ENCODE measurements at regions not wholly inside any gene's neighbourhood (a gene's known extent, or its start where the extent isn't known, plus 50 kb on each side); places are given as distances from the start of the nearest gene placed in this dataset.

GRCh38 chr7:130917669-130918128, 183.7 kb upstream of the KLF14 start:
- peaks cover 0 to 3% (median 0%) of the 10 kb centered on the region in 3 donors for H3K36me3 ChIP-seq
- no peak for TF ChIP-seq CTCF (IDR thresholded peaks at IDR 0.05)
- H3K4me1 ChIP-seq = peaks cover 2 to 94% (median 73%) of the 10 kb centered on the region in 4 donors
- intact Hi-C loops (cut with DNase I; ENCODE audit: low total_unique reads) = no loop called here
- H3K27ac ChIP-seq = peak overlapping the region in 1 of 2 donors; percentile 29
- no peaks in the 10 kb centered on the region for H3K27me3 ChIP-seq
- no peak for DNase-seq
- H3K4me3 ChIP-seq = no peak overlapping the region
- H3K9me3 ChIP-seq = no peaks in the 10 kb centered on the region

DNA sequence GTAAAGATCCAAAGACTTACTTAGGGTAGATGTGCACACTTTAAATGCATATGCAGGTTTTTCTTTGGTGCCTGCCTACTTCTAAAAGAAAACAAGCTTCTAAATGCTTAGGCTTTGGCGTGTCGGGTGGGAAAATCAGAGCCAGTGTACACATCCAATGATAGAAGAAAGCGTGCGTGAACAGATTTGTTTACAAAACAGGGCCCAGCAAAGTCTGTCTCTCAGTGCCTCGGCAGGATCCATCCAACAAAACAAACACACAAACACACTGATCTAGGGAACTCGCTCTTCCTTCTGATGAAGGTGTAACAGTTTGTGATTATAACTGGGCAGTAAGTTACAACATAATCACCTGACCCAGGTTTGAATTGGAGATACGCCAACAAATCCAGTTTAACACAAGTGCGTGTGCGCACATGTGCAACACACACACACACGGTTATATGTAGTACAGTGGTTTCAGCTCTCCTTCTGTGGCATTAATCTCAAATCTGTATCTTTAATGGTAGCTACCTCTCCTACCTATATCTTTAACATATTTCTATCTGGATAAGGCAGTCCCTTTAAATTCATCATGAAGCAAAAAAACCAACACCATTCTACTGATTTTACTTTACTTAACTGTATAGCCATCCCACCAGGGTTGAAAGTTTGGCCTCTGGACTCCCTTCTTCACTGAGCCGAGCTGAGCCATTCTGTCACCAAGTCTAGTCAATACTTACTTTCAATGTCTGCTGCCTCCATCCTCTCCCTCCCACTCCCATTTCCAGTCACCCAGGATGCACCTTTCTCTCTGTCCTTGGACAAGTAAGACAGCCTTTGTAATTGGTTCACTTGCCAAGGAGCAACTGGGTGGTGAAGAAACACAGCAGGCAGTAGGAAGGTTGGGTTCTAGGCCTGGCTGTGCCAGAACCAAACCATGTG, 184.4 kb upstream of the KLF14 start:
- Histone ChIP-seq H3K4me3 (no peak overlapping the region), H3K27ac (peak overlapping the region; percentile 29 to 66)

GRCh38 chr7:130919316-130920103, 185.5 kb upstream of the KLF14 start:
- Histone ChIP-seq H3K4me3 (no peak overlapping the region), H3K9me3 (no peaks in the 10 kb centered on the region), H3K36me3 (peaks cover 0 to 4% (median 0%) of the 10 kb centered on the region in 3 donors), H3K27ac (peak overlapping the region; percentile 29 to 66), H3K4me1 (peaks cover 4 to 94% (median 60%) of the 10 kb centered on the region in 4 donors), H3K27me3 (no peaks in the 10 kb centered on the region)
- DNase-seq = no peak
- TF ChIP-seq CTCF (IDR thresholded peaks at IDR 0.05) = no peak
- intact Hi-C loops (cut with DNase I; ENCODE audit: low total_unique reads) = no loop called here

More for the DNA sequence above, 184.4 kb upstream of the KLF14 start:
- Histone ChIP-seq H3K4me1 (peaks cover 4 to 96% (median 68%) of the 10 kb centered on the region in 4 donors), H3K9me3 (no peaks in the 10 kb centered on the region), H3K36me3 (peaks cover 0 to 3% (median 0%) of the 10 kb centered on the region in 3 donors), H3K27me3 (no peaks in the 10 kb centered on the region)
- intact Hi-C loops (cut with DNase I; ENCODE audit: low total_unique reads) = no loop called here
- TF ChIP-seq CTCF (IDR thresholded peaks at IDR 0.05) = no peak
- no peak for DNase-seq

GRCh38 chr7:130920122-130920521, 186.1 kb upstream of the KLF14 start:
- Histone ChIP-seq H3K4me1 (peaks cover 4 to 94% (median 54%) of the 10 kb centered on the region in 4 donors), H3K27ac (peak overlapping the region; percentile 65 to 66), H3K4me3 (no peak overlapping the region), H3K36me3 (peaks cover 0 to 7% (median 0%) of the 10 kb centered on the region in 3 donors), H3K27me3 (no peaks in the 10 kb centered on the region), H3K9me3 (no peaks in the 10 kb centered on the region)
- no peak for TF ChIP-seq CTCF (IDR thresholded peaks at IDR 0.05)
- no peak for DNase-seq
- intact Hi-C loops (cut with DNase I; ENCODE audit: low total_unique reads) = no loop called here

DNA sequence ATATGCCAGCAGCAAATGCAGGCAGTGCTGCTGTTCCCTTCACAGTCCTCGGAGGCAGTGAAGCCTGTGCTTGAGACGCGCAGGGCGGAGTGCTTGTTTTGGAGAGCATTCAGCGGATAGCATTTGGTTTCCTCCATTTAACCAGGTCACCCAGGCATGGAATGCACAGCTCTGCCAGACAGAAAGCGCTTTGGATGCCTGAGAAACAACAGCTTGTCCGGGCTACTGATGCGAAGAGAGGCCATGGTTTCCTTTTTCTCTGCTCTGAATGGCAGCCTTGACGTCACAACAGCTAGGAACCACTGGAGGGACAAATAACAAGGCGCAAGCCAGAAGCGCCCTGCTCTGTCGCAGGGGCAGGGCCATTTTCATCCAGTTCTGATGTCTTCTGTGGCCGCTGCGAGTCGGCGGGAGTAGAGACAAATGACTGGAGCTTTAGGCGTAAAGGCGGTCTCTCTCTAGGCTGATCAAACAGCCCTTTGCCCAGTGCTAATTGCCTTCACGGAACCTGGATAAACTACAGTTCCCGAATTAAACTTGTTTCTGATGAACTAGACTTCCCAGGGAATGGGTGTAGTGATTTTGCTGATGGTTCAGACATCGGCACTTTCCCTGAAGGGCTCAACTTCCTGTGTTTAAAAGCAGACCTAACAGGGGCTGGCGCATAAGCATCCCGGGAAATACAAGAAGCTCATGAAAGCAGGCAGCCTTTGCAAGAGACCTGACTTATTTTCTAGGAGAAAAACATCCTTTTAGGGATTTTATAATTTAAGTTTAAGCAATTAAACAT, 187.6 kb upstream of the KLF14 start:
- DNase-seq = peak; percentile 67 to 93
- peaks cover 0 to 4% (median 0%) of the 10 kb centered on the region in 3 donors for H3K36me3 ChIP-seq
- intact Hi-C loops (cut with DNase I; ENCODE audit: low total_unique reads) = no loop called here
- H3K27me3 ChIP-seq = no peaks in the 10 kb centered on the region
- peak in 1 of 2 experiments; percentile 24 for TF ChIP-seq CTCF (IDR thresholded peaks at IDR 0.05)
- H3K4me1 ChIP-seq = peaks cover 4 to 84% (median 48%) of the 10 kb centered on the region in 4 donors
- H3K9me3 ChIP-seq = no peaks in the 10 kb centered on the region
- H3K4me3 ChIP-seq = peak overlapping the region; percentile 31 to 41
- peak overlapping the region; percentile 65 to 66 for H3K27ac ChIP-seq
